OCI-LY3 (cell line): ENCODE measurements at regions not wholly inside any gene's neighbourhood (a gene's known extent, or its start where the extent isn't known, plus 50 kb on each side); places are given as distances from the start of the nearest gene placed in this dataset.
A peak's percentile ranks its signal among the peaks of the same experiment; 100 is the strongest.

Experiments
- H2AFZ ChIP-seq: fragments of 200-600, 300-600 bp; shearing (Covaris generic); 2 replicates; pipeline ENCODE4 v1.6.0; 2014; ENCODE audit warnings: antibody characterized with exemption, low read depth, low read length
- H3K27ac ChIP-seq: fragments of 200-600, 300-600 bp; sonication (generic); 2 replicates; pipeline ENCODE4 v1.5.1; 2014; ENCODE audit warnings: mild to moderate bottlenecking, low read length, moderate library complexity, mixed read lengths
- H3K27me3 ChIP-seq: fragments of 200-600, 300-600 bp; sonication (generic); 2 replicates; pipeline ENCODE4 v1.6.1; 2014; ENCODE audit warnings: low read depth, low read length, mixed read lengths
- H3K36me3 ChIP-seq: fragments of 200-600, 300-600 bp; sonication (generic); replicated peaks from 2 replicates; pipeline ENCODE3; 2014; ENCODE audit warnings: low read depth, low read length, mixed read lengths
- H3K4me1 ChIP-seq: fragments of 300-600, 200-600 bp; sonication (generic); 2 replicates; pipeline ENCODE4 v1.6.1; 2014; ENCODE audit warnings: low read length, mixed read lengths
- H3K4me2 ChIP-seq: fragments of 200-600, 300-600 bp; sonication (generic); 2 replicates; pipeline ENCODE4 v1.6.1; 2014; ENCODE audit warnings: low read length, mixed read lengths
- H3K4me3 ChIP-seq: fragments of 300-600, 200-600 bp; sonication (generic); 2 replicates; pipeline ENCODE4 v1.5.1; 2014; ENCODE audit warnings: antibody characterized with exemption, mild to moderate bottlenecking, low read length, moderate library complexity
- H3K79me2 ChIP-seq: fragments of 300-600, 200-600 bp; shearing (Covaris generic); 2 replicates; pipeline ENCODE4 v1.6.1; 2014; ENCODE audit warnings: mild to moderate bottlenecking, low read length, mixed read lengths
- H3K9ac ChIP-seq: fragments of 300-600, 200-600 bp; shearing (Covaris generic); 2 replicates; pipeline ENCODE4 v1.6.0; 2014; ENCODE audit warnings: mild to moderate bottlenecking, low read length, moderate library complexity
- H3K9me3 ChIP-seq: fragments of 200-600, 300-600 bp; shearing (Covaris generic); 2 replicates; pipeline ENCODE4 v1.6.1; 2014; ENCODE audit warnings: low read length, mixed read lengths; ENCODE audit not compliant: insufficient read depth
- H4K20me1 ChIP-seq: fragments of 200-600, 300-600 bp; sonication (generic); 2 replicates; pipeline ENCODE4 v1.6.1; 2016; ENCODE audit warnings: low read length, mixed read lengths; ENCODE audit not compliant: insufficient read depth
- CTCF ChIP-seq: fragments of 200-600, 300-600 bp; sonication (generic); IDR thresholded peaks from 2 replicates; pipeline ENCODE4 v1.5.1; 2014; ENCODE audit warnings: antibody characterized with exemption, low read length, low read depth
- EZH2phosphoT487 ChIP-seq: fragments of 200-600 bp; shearing (Covaris generic); IDR thresholded peaks from 2 replicates; pipeline ENCODE4 v1.6.1; 2018; ENCODE audit warnings: antibody characterized with exemption, mixed run types, low read depth

GRCh38 chr13:38415233-38415632 is 65.6 kb downstream of the UFM1 start:
- no peaks in the 10 kb centered on the region for H3K79me2 ChIP-seq
- H3K27me3 ChIP-seq, result no peaks in the 10 kb centered on the region
- H3K36me3 ChIP-seq, result no peaks in the 10 kb centered on the region
- peaks cover 18% of the 10 kb centered on the region for H3K4me1 ChIP-seq
- H3K27ac ChIP-seq, result no peak overlapping the region
- 0 out of 2 replicates have a peak overlapping the region, but pooled peaks have one; percentile 2 for H3K9ac ChIP-seq
- no peaks in the 10 kb centered on the region for H4K20me1 ChIP-seq
- H3K9me3 ChIP-seq, result no peaks in the 10 kb centered on the region
- H3K4me3 ChIP-seq, result peak overlapping the region; percentile 41
- peak overlapping the region; percentile 71 for H3K4me2 ChIP-seq
- H2AFZ ChIP-seq, result peak overlapping the region; percentile 54
- no peak for TF ChIP-seq EZH2phosphoT487

DNA sequence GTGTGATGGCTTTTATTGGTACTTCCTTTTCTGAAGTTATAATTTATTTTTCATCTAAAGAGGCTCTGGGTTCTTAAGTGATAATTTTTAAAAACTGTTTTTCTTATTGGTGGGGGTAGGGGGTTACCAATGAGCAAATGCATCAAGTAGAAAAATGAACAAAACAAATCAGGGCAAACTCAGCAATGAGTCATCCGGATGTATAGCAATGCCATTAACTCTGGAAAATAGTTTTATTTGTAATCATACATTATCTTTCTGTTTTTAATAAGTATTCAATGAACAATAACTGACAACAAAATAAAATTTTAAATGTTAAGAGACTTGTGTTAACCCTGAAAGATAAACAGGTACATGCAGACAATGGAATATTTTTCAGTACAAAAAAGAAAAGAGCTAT is 67.6 kb downstream of the UFM1 start:
- no peak overlapping the region for H3K4me3 ChIP-seq
- no peak overlapping the region for H3K27ac ChIP-seq
- H3K27me3 ChIP-seq, result no peaks in the 10 kb centered on the region
- H3K4me1 ChIP-seq, result peaks cover 18% of the 10 kb centered on the region
- no peak for TF ChIP-seq EZH2phosphoT487
- TF ChIP-seq CTCF, result no peak
- no peak overlapping the region for H3K4me2 ChIP-seq
- H3K79me2 ChIP-seq, result no peaks in the 10 kb centered on the region
- H3K36me3 ChIP-seq, result no peaks in the 10 kb centered on the region
- H2AFZ ChIP-seq, result no peak overlapping the region
- H3K9ac ChIP-seq, result no peak overlapping the region
- no peaks in the 10 kb centered on the region for H4K20me1 ChIP-seq
- H3K9me3 ChIP-seq, result no peaks in the 10 kb centered on the region

DNA sequence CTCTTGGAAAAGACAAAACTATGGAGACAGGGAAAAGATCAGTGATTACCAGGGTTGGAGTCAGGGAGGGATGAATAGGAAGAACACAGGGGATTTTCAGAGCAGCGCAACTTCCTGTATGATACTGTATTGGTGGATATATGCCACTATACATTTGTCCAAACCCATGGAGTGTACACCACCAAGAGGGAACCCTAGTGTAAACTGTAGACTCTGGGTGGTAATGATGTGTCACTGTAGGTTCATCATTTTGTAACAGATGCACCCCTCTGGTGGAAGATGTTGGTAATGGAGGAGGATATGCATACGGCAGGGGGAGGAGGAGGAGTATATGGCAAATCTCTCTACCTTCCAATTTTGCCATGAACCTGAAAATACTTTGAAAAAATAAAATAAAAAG is 68.1 kb downstream of the UFM1 start:
- no peaks in the 10 kb centered on the region for H3K36me3 ChIP-seq
- no peaks in the 10 kb centered on the region for H3K9me3 ChIP-seq
- H3K4me1 ChIP-seq, result peaks cover 18% of the 10 kb centered on the region
- no peaks in the 10 kb centered on the region for H4K20me1 ChIP-seq
- no peak overlapping the region for H3K4me3 ChIP-seq
- H3K27ac ChIP-seq, result no peak overlapping the region
- no peak overlapping the region for H3K4me2 ChIP-seq
- no peak overlapping the region for H3K9ac ChIP-seq
- no peaks in the 10 kb centered on the region for H3K27me3 ChIP-seq
- H2AFZ ChIP-seq, result no peak overlapping the region
- H3K79me2 ChIP-seq, result no peaks in the 10 kb centered on the region
- TF ChIP-seq CTCF (peak; percentile 59), EZH2phosphoT487 (no peak)

- Histone ChIP-seq H4K20me1 (no peaks in the 10 kb centered on the region), H3K36me3 (no peaks in the 10 kb centered on the region), H3K4me1 (peaks cover 18% of the 10 kb centered on the region), H3K9me3 (no peaks in the 10 kb centered on the region), H3K9ac (no peak overlapping the region), H3K4me3 (no peak overlapping the region), H2AFZ (no peak overlapping the region), H3K79me2 (no peaks in the 10 kb centered on the region), H3K27ac (no peak overlapping the region), H3K4me2 (no peak overlapping the region), H3K27me3 (no peaks in the 10 kb centered on the region)
- TF ChIP-seq EZH2phosphoT487 (no peak), CTCF (no peak)
Observed at GRCh38 chr13:38418286-38418685, 68.6 kb downstream of the UFM1 start.
